Daoy (cell line): ENCODE measurements at regions not wholly inside any gene's neighbourhood (a gene's known extent, or its start where the extent isn't known, plus 50 kb on each side); places are given as distances from the start of the nearest gene placed in this dataset.
"Not testable (repeated sequence)": the region's sequence is repeated elsewhere in the genome, so short reads cannot be mapped to it uniquely, and the experiment has no call there.

ENCODE experiments used
- DNase-seq: peaks from one replicate; pipeline ENCODE4 v3.0.0-alpha.2; 2015; ENCODE audit warnings: low read depth

GRCh38 chr5:99600952-99601351 lies 672.1 kb upstream of the CHD1 start:
- DNase-seq = no peak

- no peak for DNase-seq
These were observed 662.0 kb upstream of the CHD1 start for GRCh38 chr5:99590806-99591205.

GRCh38 chr5:99589424-99589823 lies 660.6 kb upstream of the CHD1 start:
- DNase-seq = no peak

GRCh38 chr5:99587983-99588382 lies 659.2 kb upstream of the CHD1 start:
- no peak for DNase-seq

- DNase-seq = no peak
These were observed 658.1 kb upstream of the CHD1 start for GRCh38 chr5:99586878-99587277.

GRCh38 chr5:99581204-99581603 lies 652.4 kb upstream of the CHD1 start:
- not testable (repeated sequence) for DNase-seq

- not testable (repeated sequence) for DNase-seq
These were observed 634.3 kb upstream of the CHD1 start for GRCh38 chr5:99562937-99563627.

GRCh38 chr5:99553211-99553810 lies 624.5 kb upstream of the CHD1 start:
- DNase-seq = no peak

GRCh38 chr5:99544356-99544755 lies 615.5 kb upstream of the CHD1 start:
- no peak for DNase-seq

GRCh38 chr5:99543841-99544240 lies 615.0 kb upstream of the CHD1 start:
- DNase-seq = no peak

GRCh38 chr5:99534241-99534640 lies 605.4 kb upstream of the CHD1 start:
- not testable (repeated sequence) for DNase-seq

GRCh38 chr5:99521666-99522065 lies 592.9 kb upstream of the CHD1 start:
- DNase-seq = not testable (repeated sequence)

- not testable (repeated sequence) for DNase-seq
These were observed 587.2 kb upstream of the CHD1 start for GRCh38 chr5:99515864-99516490.

GRCh38 chr5:99510237-99510866 lies 581.5 kb upstream of the CHD1 start:
- not testable (repeated sequence) for DNase-seq

GRCh38 chr5:99509064-99509463 lies 580.3 kb upstream of the CHD1 start:
- DNase-seq = not testable (repeated sequence)

- not testable (repeated sequence) for DNase-seq
These were observed 566.6 kb upstream of the CHD1 start for GRCh38 chr5:99495456-99495855.

- DNase-seq = not testable (repeated sequence)
These were observed 549.6 kb upstream of the CHD1 start for GRCh38 chr5:99478450-99478849.

- not testable (repeated sequence) for DNase-seq
These were observed 544.5 kb upstream of the CHD1 start for GRCh38 chr5:99473328-99473727.

- DNase-seq = not testable (repeated sequence)
These were observed 542.9 kb upstream of the CHD1 start for GRCh38 chr5:99471726-99472125.

GRCh38 chr5:99471178-99471577 lies 542.4 kb upstream of the CHD1 start:
- not testable (repeated sequence) for DNase-seq

GRCh38 chr5:99470636-99471035 lies 541.8 kb upstream of the CHD1 start:
- not testable (repeated sequence) for DNase-seq

- no peak for DNase-seq
These were observed 531.9 kb upstream of the CHD1 start for GRCh38 chr5:99460701-99461100.

GRCh38 chr5:99453196-99453595 lies 524.4 kb upstream of the CHD1 start:
- no peak for DNase-seq
